Epithelial cell of esophagus (primary cell): ENCODE measurements at regions not wholly inside any gene's neighbourhood (a gene's known extent, or its start where the extent isn't known, plus 50 kb on each side); places are given as distances from the start of the nearest gene placed in this dataset.

ENCODE experiments used
- DNase-seq: peaks from one replicate; pipeline ENCODE4 v3.0.0; 2010; ENCODE audit warnings: low read depth
- H3K4me3 ChIP-seq: 2 replicates; pipeline ENCODE4 v1.5.1; 2011; ENCODE audit warnings: mild to moderate bottlenecking, low read length, control low read depth
- CTCF ChIP-seq: IDR thresholded peaks from 2 replicates; pipeline ENCODE4 v1.5.1; 2011; ENCODE audit warnings: low read depth, mild to moderate bottlenecking, low read length, control low read depth, inconsistent platforms; ENCODE audit not compliant: insufficient read depth; ENCODE audit errors: missing control alignments

GRCh38 chr13:111594606-111595005 lies 274.2 kb downstream of the TEX29 start:
- DNase-seq = no peak
- no peak overlapping the region for H3K4me3 ChIP-seq
- TF ChIP-seq CTCF = no peak

GRCh38 chr13:111595276-111595675 lies 274.8 kb downstream of the TEX29 start:
- no peak overlapping the region for H3K4me3 ChIP-seq
- TF ChIP-seq CTCF = no peak
- no peak for DNase-seq

GRCh38 chr13:111595791-111596190 lies 275.3 kb downstream of the TEX29 start:
- DNase-seq = no peak
- no peak for TF ChIP-seq CTCF
- no peak overlapping the region for H3K4me3 ChIP-seq

GRCh38 chr13:111597191-111597611 lies 276.8 kb downstream of the TEX29 start:
- no peak for DNase-seq
- no peak for TF ChIP-seq CTCF
- H3K4me3 ChIP-seq = no peak overlapping the region

- no peak for TF ChIP-seq CTCF
- H3K4me3 ChIP-seq = no peak overlapping the region
These were observed 277.2 kb downstream of the TEX29 start for GRCh38 chr13:111597618-111598017.

GRCh38 chr13:111598747-111599146 lies 278.3 kb downstream of the TEX29 start:
- no peak overlapping the region for H3K4me3 ChIP-seq

More at GRCh38 chr13:111597618-111598017, 277.2 kb downstream of the TEX29 start:
- no peak for DNase-seq

More at GRCh38 chr13:111598747-111599146, 278.3 kb downstream of the TEX29 start:
- DNase-seq = no peak
- TF ChIP-seq CTCF = no peak
